GM12874 (cell line): ENCODE measurements at regions not wholly inside any gene's neighbourhood (a gene's known extent, or its start where the extent isn't known, plus 50 kb on each side); places are given as distances from the start of the nearest gene placed in this dataset.

Source experiments
- CTCF ChIP-seq: IDR thresholded peaks from 2 replicates; pipeline ENCODE4 v1.5.1; 2011; ENCODE audit warnings: low read depth, mild to moderate bottlenecking, control low read depth, low read length, moderate library complexity; ENCODE audit not compliant: insufficient read depth

GRCh38 chr5:19042106-19042505 is 945.9 kb downstream of the CDH18 start:
- no peak for TF ChIP-seq CTCF

GRCh38 chr5:19044311-19044710 is 943.7 kb downstream of the CDH18 start:
- TF ChIP-seq CTCF, result no peak

- TF ChIP-seq CTCF, result no peak
These were observed 942.9 kb downstream of the CDH18 start for GRCh38 chr5:19044931-19045695.

GRCh38 chr5:19047277-19047676 is 940.7 kb downstream of the CDH18 start:
- TF ChIP-seq CTCF, result no peak

GRCh38 chr5:19048726-19049125 is 939.3 kb downstream of the CDH18 start:
- no peak for TF ChIP-seq CTCF

- TF ChIP-seq CTCF, result no peak
These were observed 929.8 kb downstream of the CDH18 start for GRCh38 chr5:19058216-19058615.

- TF ChIP-seq CTCF, result no peak
These were observed 923.9 kb downstream of the CDH18 start for GRCh38 chr5:19064094-19064493.
